Stimulated activated CD4-positive, alpha-beta T cell treated with anti-CD3 and anti-CD28 coated beads, Interleukin-1b, Interleukin-23, amount 100 ng/mL, for 48 hours (primary cell): ENCODE measurements at regions not wholly inside any gene's neighbourhood (a gene's known extent, or its start where the extent isn't known, plus 50 kb on each side); places are given as distances from the start of the nearest gene placed in this dataset.
"Not testable (repeated sequence)": the region's sequence is repeated elsewhere in the genome, so short reads cannot be mapped to it uniquely, and the experiment has no call there.

Experiments used
- DNase-seq: peaks from one replicate; pipeline ENCODE4 v3.0.0-alpha.2; 2020

- peak; percentile 6 for DNase-seq
These were observed 229.0 kb downstream of the STK31 start for GRCh38 chr7:23938937-23939552.

- not testable (repeated sequence) for DNase-seq
These were observed 229.7 kb downstream of the STK31 start for GRCh38 chr7:23939747-23940146.

DNA sequence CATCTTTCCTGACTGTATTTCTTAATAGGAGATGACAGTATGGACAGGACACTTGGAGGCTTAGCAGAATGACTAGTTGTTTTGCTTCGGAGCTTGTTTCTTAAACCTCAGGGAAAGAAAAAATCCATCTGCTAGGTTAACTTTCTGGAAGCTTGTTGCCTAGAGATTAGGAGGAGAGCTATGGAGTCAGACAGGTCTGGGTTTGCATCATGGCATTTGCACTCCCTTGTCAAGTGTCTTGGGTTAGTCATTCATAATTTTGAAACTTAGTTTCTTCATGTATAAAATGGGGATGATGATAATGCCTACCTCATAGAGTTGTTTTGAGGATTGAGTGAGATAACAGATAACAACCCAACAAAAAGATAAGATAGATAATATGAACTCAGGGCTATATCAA, 231.5 kb downstream of the STK31 start:
- DNase-seq: no peak

DNA sequence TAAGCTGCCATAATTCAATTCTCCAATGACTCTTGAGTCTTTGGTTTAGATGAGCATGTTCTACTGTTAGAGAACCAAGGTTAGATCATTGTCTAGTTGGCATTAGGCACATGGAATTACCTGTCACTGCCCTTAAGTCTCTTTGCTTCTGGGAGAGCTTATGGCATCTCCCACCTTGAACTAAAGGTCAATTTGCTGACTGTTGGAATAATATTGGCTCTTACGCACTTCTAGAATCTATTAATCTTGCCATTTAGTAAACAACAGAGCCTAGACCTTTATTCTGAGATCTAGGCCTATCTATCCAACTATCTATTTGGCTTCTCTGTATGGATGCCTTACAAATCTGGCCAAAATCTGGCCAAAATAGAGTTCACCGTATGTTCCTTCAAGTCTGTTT, 232.0 kb downstream of the STK31 start:
- DNase-seq: no peak

DNA sequence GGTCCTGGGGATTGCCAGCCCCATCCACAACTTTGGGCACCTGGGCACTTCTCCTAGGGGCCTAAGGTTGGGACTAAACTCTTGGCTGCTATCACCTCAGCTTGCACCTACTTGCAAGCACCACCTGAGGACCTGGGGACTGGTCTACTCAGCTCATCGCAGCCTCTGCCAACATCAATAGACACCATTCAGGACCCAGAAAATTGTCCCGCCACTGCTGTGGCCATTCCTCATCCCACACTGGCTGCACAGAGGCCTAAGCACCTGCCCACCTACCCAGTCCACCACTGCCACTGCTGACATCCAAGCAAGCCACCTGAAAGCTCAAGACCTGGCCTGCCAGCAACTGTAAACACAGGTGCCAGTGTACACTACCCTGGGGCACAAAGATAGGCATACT, 234.1 kb downstream of the STK31 start:
- DNase-seq: no peak

- DNase-seq: no peak
These were observed 235.5 kb downstream of the STK31 start for GRCh38 chr7:23945472-23945871.

DNA sequence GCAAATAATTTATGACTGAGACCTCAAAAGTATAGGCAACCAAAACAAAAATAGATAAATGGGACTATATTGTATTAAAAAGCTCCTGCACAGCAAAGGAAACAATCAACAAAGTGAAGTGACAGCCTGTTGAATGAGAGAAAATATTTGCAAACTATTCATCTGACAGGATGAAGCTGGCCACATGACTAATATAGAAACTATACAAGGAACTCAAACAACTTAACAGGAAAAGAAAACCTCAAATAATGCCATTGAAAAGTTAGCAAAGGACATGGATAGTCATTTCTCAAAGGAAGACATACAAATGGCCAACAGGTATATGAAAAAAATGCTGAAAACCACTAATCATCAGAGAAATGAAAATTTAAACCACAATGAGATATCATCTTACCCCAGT, 245.1 kb downstream of the STK31 start:
- no peak for DNase-seq

- DNase-seq: no peak
These were observed 245.7 kb downstream of the STK31 start for GRCh38 chr7:23955600-23956149.

- DNase-seq: no peak
These were observed 247.0 kb downstream of the STK31 start for GRCh38 chr7:23956772-23957576.

- DNase-seq: no peak
These were observed 249.8 kb downstream of the STK31 start for GRCh38 chr7:23959821-23960220.

GRCh38 chr7:23960361-23960760, 250.3 kb downstream of the STK31 start:
- DNase-seq: no peak

GRCh38 chr7:23963461-23964165, 253.6 kb downstream of the STK31 start:
- DNase-seq: no peak

DNA sequence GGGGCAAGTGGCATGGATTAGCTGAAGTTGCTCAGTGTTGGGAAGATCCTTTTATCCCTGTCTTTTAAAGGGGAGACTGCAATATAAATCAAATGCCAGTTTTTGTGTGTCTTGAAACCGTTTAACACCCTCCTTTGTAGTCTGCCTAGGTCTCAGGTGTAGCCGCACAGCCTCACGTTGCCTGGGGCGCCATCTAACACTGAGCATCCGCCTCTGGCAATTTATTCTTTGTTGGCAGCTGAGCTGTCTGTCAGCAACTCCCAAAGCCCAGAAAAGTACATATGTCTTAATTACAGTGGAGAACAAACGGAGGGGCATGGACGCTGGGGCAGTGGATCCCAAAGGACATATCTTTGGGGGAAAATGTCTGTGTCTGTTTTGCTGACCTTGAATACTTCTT, 254.7 kb downstream of the STK31 start:
- no peak for DNase-seq

- no peak for DNase-seq
These were observed 255.3 kb downstream of the STK31 start for GRCh38 chr7:23965296-23965695.

DNA sequence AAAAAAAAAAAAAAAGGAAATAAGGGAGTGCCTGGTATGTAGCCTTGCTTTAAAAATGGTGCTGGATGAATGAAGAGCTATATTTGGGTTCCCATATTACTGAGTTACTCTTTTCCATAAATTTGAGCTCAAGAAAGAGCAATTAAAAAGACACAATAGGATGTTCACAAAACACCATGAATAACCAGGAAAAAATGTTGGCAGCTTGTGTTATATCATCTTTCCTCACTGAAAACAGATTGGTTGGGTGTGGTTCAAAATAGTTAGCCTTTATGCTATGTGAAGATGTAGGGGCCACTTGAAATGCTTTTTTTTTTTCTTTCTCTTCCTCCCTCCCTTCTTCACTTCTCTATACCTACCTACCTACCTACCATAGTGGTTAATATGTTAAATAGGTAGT, 256.9 kb downstream of the STK31 start:
- DNase-seq: no peak

GRCh38 chr7:23967949-23968599, 258.1 kb downstream of the STK31 start:
- peak; percentile 8 for DNase-seq

DNA sequence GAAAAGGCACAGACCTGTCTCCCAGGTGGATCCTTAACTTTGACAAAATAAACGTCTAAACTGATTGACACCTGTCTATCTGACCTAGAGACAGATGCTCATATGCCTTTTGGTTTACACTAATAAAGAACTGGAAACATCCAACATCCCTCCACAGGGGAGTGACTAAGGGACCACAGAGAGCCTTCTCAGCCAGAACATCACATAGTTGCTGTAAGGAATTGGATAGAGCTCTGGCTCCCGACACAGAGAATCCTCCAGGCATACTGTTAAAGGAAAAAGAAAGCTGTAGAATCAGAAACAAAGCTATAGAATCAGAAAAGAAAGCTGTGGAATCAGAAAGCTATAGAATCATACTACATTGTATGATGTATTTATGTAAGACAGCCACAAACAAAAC, 258.8 kb downstream of the STK31 start:
- no peak for DNase-seq

- no peak for DNase-seq
These were observed 259.4 kb downstream of the STK31 start for GRCh38 chr7:23969443-23969842.

DNA sequence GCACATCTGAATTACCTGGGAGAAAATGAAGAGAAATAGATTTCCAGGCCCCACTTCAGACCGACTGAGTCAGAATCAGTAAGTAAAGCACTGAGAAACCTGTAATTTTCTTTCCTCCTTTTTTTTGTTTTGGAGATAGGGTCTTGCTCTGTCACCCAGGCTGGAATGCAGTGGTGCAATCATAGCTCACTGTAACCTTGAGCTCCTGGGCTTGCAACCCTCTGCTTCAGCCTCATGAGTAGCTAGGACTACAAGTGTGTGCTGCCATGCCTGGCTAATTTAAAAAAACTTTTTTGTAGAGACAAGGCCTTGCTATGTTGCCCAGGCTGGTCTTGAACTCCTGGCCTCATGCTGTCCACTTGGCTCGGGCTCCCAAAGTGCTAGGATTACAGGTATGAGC, 260.2 kb downstream of the STK31 start:
- DNase-seq: no peak

DNA sequence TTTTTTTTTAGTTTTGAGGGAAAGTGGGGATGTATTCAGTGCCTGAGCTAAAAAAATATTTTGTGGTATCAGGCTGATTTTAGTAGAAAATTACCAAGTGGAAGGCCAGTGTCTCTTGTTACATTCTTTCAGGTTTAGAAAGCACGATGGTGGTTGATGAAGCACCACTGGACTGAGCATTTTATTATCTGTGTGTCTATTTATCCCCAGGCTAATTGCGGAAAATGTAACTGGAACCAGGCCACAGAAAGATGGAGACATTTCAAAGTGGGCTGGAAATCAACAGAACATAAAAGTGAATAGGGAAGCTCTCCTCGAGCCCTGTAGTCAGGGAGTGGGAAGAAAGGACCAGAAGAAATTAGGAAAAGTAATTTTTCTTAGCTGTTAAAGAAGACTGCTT, 261.0 kb downstream of the STK31 start:
- no peak for DNase-seq

- DNase-seq: no peak
These were observed 262.0 kb downstream of the STK31 start for GRCh38 chr7:23972057-23972456.

GRCh38 chr7:23973264-23973663, 263.2 kb downstream of the STK31 start:
- DNase-seq: no peak

- DNase-seq: no peak
These were observed 270.1 kb downstream of the STK31 start for GRCh38 chr7:23980081-23980480.
